Mucosa of descending colon (tissue), 3 donors: ENCODE measurements at regions not wholly inside any gene's neighbourhood (a gene's known extent, or its start where the extent isn't known, plus 50 kb on each side); places are given as distances from the start of the nearest gene placed in this dataset.

Source experiments
- ATAC-seq: fragments of 200-7000 bp; cut with Tn5 transposase; one replicate; pipeline ENCODE4 v1.9.1; 2020; ENCODE audit warnings: mild to moderate bottlenecking, moderate library complexity
- DNase-seq, 3 donors: peaks; one replicate each; pipeline ENCODE4 v3.0.0-alpha.2; 2020
- H3K36me3 ChIP-seq: fragments of 200-600 bp; one replicate; pipeline ENCODE4 v1.8.0; 2021; ENCODE audit warnings: low read depth, mild to moderate bottlenecking
- H3K4me1 ChIP-seq: fragments of 200-600 bp; one replicate; pipeline ENCODE4 v1.8.0; 2021; ENCODE audit warnings: low read depth, mild to moderate bottlenecking
- H3K4me3 ChIP-seq: fragments of 200-600 bp; one replicate; pipeline ENCODE4 v1.8.0; 2021; ENCODE audit warnings: mild to moderate bottlenecking
- H3K9me3 ChIP-seq: fragments of 200-600 bp; one replicate; pipeline ENCODE4 v1.8.0; 2021; ENCODE audit warnings: mild to moderate bottlenecking
- CTCF ChIP-seq: fragments of 200-600 bp; IDR thresholded peaks from one replicate; pipeline ENCODE4 v1.8.0; 2022; ENCODE audit warnings: antibody characterized with exemption, mild to moderate bottlenecking
- intact Hi-C, 2 donors: fragments of 100-400 bp; cut with DNase I in 1 of 2; cut with micrococcal nuclease in 1 of 2; formaldehyde crosslinking; loops; one replicate each; pipeline versions ENCODE4 v1.11.0 to v1.11.1; 2022; cut with DNase I, micrococcal nuclease
- donor health status: DM: no; HTN: no; CAD: no; lungs with moderate emphysema.
- donor health status: DM: no; HTN: no; CAD: no.
- donor health status: DM: no; HTN: yes; CAD: no.

GRCh38 chr14:92263681-92264080 lies 59.3 kb upstream of the SLC24A4 start:
- intact Hi-C loops: no loop called here
- H3K4me3 ChIP-seq: no peak overlapping the region
- ATAC-seq (no peak), DNase-seq (no peak)
- no peaks in the 10 kb centered on the region for H3K9me3 ChIP-seq
- no peak for TF ChIP-seq CTCF
- no peaks in the 10 kb centered on the region for H3K4me1 ChIP-seq
- no peaks in the 10 kb centered on the region for H3K36me3 ChIP-seq

GRCh38 chr14:92264195-92264594 lies 58.8 kb upstream of the SLC24A4 start:
- intact Hi-C loops: no loop called here
- no peak for DNase-seq
- Histone ChIP-seq H3K4me1 (no peaks in the 10 kb centered on the region), H3K36me3 (no peaks in the 10 kb centered on the region), H3K9me3 (no peaks in the 10 kb centered on the region), H3K4me3 (no peak overlapping the region)
- no peak for TF ChIP-seq CTCF
- no peak for ATAC-seq

- no peak for ATAC-seq
- no peaks in the 10 kb centered on the region for H3K4me1 ChIP-seq
- H3K9me3 ChIP-seq: no peaks in the 10 kb centered on the region
- DNase-seq: no peak
- TF ChIP-seq CTCF: no peak
- H3K4me3 ChIP-seq: no peak overlapping the region
- intact Hi-C loops: no loop called here
- no peaks in the 10 kb centered on the region for H3K36me3 ChIP-seq
Observed at GRCh38 chr14:92266216-92266615, 56.7 kb upstream of the SLC24A4 start.
